RPMI8226 (cell line): ENCODE measurements at regions not wholly inside any gene's neighbourhood (a gene's known extent, or its start where the extent isn't known, plus 50 kb on each side); places are given as distances from the start of the nearest gene placed in this dataset.

ENCODE experiments used
- DNase-seq: peaks from one replicate; pipeline ENCODE4 v3.0.0-alpha.2; 2015

DNA sequence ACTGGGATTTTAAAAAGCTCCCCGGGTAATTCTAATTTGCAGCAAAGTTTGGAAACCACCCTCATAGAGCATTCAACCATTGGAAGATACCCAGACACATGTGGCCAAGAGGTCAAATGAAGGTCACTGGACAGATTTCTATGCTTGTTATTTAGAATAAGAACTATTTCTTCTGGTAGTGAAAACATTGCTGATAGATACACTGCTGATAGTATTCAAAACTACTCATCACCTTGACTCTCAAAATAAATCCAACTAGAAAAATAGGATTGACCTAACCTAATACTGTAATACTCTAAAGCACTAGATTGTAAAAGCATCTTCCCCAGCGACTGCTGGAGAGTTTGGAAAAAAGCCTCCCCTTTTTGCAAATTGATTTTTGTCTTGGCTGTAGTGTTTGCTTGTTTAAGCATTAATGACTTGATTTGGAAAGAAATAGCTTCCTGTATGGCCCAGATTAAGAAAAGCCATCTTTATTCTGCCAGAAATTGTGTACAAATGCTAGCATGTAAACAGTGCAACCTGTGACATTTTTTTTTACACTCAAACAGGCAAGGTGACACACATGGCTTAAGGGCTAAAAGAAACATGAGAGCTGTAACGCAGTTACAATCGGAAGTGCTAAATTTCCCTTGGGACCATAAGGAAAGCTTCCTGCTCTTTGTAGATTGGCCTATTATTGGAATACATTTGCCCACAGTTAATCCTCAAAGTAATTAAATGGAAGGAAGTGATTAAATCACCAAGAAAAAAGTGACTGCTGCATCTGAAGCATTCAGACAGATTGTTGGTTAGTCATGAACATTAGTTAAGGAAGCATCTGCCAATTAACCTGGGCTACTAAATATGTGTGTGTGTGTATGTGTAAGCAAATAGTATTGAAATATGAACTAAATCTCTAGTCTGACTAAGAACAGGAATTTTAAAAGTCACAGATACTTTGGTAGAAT is 356.5 kb upstream of the ATP2B1 start:
- DNase-seq, result no peak

DNA sequence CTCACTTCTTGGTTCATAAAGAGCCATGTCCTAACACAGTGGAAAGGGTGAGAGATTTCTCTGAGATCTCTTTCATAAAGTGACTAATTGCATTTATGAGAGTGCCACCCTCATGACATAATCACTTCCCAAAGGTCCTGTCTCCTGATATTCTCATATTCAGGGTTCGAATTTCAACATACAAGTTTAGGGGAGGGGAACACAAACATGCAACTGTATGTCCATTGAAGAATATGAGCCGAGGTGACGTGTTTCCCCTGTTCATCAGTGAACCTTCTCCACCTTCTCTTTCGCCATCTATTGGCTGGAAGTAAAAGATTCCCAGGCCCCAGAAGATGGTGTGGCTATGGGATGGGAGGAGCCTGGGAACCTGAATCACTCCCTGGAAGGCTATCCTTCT is 354.2 kb upstream of the ATP2B1 start:
- DNase-seq, result no peak

DNA sequence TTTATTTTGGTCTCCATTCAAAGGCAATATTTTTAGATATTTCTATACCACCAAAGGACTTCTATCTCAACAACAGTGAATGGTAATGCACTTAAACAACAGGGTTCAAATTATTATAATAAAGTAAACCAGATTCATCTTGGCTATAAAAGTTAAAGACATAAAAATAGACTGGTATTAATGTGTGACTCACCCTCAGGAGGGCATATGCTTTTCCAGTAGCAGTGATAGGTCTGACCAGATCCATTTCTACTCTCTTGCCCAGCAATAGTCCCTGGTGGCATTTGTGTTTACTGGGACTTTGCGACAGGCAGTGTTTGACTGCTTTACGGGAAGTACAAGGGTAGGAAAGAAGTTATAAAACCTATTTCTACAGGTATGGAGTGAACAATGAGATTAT is 353.2 kb upstream of the ATP2B1 start:
- no peak for DNase-seq

DNA sequence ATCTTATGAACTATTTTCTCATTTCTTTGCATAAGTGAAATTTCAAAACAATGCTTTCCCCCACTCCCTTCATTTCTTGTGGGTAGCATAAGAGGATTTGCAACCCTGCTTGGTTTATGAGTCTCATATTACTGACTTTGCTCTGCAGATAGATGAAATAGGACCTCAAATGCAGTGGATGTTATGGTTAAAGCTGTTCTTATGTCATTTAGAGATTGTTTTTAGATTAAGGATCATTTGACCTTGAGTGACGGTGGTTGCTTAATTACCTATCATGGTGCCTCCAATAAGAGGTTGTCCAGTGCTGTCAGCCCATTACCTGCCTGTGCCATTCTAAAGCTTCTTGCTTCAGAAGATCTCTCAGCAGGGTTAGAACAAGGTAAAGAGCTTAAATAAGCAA is 351.4 kb upstream of the ATP2B1 start:
- DNase-seq, result no peak

DNA sequence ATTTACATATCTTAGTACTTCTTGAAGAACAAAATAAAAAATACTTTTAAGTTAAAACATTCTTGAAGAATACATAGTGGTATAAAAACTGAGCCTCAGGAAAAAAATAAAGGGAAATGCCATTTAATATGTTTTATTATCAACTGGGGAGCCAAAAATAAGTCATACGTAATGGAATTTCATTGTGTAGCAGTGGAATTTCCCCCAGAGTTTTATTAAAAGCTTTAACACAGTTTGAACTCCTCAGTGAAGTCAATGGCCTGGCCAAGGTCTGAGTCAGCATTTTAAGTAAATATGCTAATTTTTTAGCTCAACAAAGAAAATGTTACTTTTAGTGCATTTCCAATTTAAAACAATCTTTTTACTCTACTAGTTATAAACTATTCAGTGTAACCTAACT is 350.1 kb upstream of the ATP2B1 start:
- no peak for DNase-seq

DNA sequence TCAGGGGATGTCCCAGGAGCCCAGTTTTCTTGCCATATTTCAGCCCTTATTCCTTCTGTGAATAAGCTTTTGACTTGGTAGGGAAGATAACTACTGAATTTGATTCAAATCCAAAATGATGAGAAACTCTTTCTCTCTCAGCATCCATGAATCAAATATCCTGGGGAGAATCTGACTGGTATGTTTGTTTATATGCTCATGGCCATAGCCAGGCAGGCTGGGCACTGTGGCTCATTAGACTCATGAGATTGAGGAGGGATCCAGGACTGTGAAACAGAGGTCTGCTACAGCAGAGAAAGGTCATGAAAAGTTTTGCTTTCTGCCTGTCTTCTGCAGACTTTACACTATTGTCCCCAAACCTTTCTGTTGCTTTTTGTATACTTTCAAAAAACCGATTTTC is 346.4 kb upstream of the ATP2B1 start:
- no peak for DNase-seq

DNA sequence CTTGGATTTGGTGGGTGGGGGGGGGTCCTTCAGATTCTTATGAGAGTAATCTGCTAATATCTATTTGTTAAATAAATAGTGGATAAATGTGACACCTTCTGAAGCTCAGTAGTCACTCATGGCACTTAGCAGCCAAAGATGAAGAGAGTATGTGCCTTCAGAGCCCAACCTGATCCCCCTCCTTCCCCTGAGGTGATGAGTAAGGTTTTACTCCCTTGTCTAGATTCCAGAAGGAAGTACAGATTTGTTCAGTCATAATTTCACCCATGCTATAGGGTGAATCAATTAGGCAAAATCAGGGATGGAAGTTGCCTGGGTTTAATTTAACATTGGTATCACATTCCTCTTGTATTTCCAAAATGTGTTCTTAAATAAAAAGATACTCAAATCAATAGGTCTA is 340.3 kb upstream of the ATP2B1 start:
- no peak for DNase-seq

DNA sequence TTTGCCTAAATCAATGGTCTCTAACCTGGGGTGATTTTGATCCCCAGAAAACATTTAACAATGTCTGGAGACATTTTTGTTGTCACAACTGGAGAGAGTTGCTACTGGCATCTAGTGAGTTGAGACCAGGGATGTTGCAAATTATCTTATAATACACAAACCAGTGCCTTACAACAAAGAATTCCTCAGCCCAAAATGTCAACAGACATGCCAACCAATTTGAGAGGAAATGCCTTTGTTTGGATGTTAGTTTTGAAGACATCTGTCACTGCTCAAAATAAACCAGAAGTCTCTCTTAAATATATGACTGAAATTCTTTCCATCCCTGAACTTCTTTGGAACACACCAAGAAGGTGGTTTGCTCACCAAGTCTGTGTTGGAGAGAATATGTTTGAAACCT is 336.9 kb upstream of the ATP2B1 start:
- no peak for DNase-seq

DNA sequence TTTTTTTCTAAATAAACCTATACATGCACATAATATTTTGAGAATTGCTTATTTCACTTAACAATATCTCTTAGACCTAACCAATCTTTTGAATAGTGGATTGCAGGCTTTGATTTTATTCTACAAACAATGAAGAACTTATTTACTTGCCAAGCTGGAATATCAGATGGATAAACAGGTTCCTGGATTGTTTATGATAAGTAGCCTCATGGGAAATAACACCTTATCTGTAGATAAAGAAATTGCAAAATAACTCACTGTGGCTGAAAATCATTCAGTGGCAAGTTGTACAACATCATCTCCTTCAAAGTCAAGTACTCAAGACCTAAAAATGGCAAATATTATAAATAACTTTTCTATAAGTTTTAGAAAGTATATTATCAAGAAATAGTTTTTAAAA is 335.4 kb upstream of the ATP2B1 start:
- DNase-seq, result no peak

DNA sequence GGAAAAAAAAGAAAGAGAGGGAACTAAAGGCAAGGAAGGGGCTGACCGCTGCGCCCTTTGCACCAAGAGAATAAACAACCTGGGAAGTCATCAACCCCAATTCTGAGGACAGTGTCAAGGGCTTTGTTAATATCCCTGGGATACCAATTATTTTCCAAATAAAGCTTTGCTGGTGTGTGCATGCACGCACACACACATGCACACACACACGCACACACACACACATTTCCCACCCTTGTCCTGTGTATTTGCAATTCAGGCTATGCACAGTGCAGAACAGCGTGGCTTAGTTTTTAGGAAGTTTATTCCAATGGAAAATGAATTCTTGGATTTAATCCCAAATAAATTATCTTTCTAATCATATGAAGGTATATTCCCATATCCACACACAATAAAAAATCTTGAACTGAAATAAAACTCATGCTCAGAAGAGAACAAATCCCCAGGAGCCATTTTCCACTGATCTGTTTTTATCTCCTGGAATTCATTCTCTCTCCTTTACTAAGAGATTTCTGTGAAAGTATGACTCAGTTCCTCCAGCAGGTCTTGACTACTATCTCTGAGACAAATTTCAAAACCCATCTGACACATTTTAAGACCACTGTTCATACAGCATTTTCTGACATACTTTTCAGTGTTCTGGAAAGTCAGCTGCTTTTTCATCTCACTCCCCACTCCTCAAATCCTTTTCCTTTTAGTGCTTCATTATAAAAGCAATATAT is 334.4 kb upstream of the ATP2B1 start:
- no peak for DNase-seq

DNA sequence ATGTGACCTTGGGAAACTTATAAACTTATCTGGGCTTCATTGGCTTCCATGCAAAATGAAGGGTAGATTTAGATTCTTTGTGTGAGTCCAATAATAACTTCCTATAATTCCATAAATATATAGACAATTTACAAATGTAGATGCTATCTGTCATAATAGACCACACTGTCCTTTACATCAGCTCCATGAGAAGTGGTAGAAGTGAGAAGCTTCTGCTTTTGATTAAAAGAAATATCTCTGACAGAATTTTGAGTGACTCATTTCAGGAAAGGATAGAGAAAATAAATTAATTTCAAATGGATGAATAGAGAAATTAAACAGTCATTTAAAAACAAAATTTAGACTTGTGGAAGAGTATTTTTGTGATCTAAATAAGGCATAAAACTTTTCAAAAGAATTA is 329.7 kb upstream of the ATP2B1 start:
- no peak for DNase-seq

DNA sequence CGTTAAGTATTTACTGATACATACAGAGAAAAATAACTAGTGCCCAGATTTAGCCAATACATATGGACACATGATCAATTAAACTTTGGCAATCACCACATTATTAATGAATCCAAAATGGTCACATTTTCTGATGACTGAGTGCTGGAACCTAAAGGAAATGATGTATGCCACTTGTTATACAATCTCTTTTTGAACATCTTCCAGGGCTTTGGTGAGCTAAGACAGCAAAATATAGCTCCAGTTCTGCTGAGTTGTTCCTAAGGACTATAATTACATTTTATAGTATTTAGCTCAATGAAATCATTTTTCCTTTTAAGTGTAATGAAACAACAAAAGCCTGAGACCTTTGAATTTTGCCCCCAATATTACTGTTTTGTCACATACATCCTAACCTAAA is 329.1 kb upstream of the ATP2B1 start:
- DNase-seq, result no peak

DNA sequence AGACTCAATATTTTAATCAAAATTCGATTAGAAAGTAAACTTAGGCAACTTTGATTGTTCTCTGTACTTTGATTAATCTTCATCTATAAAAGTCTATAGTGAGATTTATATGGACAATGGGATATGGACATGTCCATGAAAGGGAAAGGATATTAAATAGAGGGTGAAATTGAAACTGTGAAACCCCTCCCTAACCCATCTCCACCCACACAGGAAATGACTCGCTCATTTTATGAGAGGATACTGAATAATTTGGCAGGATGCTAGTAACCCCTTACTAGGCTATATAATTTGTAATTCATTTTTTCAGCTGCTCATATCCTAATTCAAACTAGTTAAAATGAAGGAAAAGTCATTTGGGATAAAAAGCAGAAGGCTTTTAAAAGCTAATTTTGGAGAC is 328.0 kb upstream of the ATP2B1 start:
- no peak for DNase-seq

DNA sequence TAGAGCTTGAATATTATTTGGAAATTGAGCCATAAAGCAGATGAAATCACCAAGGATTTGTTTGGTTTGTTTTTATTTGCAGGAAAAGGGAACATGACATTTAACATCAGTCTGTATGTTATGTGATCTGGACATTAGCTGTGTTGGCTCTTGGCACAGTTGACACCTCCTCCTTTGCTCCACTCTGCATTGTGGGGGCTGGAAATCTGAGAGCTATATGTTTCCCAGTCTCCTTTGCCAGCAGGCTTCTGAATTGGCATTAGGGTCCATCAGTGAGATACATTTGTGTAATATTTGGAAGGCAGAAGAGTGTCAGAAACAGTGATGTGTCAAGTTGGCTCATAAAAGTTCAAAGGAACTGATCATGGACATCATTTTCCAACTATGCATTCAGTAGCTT is 322.1 kb upstream of the ATP2B1 start:
- no peak for DNase-seq

DNA sequence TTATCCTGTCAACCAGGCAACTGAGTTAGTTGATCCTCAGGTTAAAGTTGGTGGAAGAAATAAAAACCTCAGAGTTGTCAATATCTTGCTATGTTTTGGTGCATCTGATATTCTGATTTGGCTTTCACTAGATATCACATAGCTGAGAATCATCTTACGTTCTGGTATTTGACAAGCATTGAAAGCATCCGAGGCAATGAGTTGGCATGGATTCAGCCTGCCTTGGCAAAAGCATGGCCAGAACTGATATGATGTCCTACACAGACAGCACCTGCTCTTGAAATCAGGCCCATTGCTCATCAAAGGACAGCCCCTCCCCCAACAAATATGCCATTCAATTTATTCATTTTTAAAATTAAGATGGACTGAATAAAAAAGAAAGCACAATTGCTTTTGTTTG is 320.7 kb upstream of the ATP2B1 start:
- DNase-seq, result no peak

DNA sequence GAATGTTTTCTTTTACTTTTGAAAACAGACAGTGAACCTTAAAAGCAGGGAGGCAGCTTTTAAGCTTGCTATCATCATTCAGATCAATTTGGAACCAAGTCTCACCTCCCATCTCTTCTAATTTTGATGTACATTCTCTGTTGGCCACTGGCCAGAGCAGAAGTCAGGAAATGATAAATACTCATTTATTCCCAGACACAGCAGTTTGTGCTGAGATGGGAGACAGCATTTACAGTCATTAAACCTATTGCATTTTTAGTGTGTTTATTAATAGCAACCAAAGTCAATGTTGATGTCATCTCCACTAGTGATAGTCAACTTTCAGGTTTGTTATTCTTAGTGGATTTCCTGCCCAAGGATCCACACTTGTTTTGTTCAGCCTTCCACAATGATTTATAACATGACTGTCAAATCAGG is 320.0 kb upstream of the ATP2B1 start:
- no peak for DNase-seq

DNA sequence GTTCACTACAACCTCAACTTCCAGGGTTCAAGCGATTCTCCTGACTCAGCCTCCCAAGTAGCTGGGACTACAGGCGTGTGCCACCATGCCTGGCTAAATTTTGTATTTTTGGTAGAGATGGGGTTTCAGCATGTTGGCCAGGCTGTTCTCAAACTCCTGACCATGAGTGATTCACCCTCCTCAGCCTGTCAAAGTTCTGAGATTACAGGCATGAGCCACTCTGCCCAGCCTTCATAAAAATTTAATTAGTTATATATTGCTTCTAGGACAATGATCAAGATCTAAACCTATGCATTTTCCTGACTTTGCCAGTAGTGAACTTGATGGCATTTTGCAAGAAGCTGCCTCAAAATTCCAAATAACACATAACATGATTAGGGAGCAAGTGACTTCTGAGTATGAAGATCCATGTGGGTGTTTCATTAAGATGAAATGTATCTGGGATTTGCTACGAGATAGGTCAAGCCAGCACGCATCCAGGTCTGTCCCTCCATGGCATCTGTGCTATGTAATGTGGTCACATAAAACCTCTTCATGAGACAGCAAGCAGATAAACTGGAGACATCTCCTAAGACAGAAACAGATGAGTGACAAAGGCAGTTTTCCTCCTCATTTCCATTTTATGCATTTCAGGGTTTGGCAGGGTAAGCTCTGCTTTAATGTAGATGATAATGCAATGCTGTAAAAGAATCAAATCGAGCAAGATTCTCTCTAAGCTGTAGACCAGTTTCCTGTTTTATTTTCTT is 319.4 kb upstream of the ATP2B1 start:
- DNase-seq, result no peak

DNA sequence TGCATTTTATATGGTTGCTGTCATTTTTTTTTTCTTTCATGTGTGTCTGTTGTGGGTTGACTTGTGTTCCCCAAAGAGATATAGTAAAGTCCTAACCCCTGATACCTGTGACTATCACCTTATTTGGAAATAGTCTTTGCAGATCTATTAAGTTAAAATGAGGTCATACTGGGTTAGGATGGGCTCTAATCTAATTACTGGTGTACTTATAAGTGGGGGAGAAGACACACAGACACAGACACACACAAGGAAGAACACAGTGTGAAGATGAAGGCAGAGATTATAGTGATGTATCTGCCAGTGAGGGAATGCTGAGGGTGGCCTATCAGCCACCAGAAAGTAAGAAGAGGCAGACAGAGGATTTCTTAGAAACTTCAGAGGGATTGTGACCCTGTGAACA is 318.4 kb upstream of the ATP2B1 start:
- DNase-seq, result no peak

DNA sequence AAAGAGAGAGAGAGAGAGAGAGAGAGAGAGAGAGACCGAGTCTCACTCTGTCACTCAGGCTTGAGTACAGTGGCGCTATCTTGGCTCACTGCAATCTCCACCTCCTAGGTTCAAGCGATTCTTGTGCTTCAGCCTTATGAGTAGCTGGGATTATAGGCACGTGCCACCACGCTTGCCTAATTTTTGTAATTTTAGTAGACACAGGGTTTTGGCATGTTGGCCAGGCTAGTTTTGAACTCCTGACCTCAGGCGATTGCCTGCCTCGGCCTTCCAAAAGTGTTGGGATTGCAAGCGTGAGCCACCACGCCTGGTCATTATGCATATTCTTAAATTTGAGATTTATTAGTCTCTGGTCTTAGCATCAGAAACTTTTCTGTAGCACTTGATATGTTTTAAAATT is 317.9 kb upstream of the ATP2B1 start:
- DNase-seq, result no peak

DNA sequence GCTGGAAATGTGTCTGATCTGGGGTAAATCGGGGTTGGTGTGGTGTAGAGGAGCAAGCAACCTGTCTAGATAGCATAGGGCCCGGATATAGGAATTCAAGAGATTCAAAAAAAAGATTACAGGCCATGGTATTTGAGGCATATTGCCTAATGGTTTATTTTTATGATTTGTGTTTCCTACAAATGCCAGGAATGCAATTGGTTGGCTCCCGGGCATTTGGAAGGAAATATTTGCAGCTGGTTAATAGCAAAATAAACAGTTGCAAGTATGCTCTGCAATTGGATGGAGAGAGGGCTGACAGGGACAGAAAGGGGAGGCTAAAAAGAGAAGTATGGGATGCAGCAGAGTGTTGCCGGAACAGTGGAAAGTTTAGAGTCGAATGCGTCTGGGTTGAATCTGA is 315.6 kb upstream of the ATP2B1 start:
- no peak for DNase-seq

DNA sequence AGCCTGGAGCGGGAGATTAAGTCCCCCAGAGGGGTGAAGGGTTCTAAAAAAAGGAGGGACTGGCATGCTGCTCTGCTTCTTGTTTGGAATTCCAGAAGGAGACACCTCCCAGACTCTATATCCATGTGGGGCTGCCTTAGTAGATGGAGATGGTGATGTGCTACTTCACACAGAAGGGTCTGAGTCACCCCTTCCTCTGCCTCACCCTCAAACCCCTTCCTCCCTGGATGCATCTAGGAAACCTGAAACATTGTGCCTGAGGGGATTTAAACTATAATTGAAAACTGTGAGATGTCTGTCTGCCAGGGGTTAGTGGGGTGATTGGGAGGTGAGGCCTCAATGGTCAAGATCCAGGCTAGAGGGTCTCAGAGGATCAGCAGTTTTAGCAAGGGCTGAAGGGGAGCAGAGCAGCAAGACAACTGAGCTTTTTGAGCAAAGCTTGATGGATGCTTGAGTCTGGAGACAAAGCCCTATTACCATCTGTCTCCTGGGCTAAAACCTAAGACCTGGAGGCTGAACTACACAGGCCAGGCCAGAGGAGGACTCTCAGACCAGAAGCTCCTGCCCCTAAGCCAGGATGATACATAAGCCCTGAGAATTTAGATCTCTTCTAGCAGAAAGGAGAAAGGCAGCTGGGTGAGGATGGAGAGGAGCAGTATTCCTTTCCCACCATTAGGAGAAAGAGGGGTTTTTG is 314.7 kb upstream of the ATP2B1 start:
- no peak for DNase-seq

DNA sequence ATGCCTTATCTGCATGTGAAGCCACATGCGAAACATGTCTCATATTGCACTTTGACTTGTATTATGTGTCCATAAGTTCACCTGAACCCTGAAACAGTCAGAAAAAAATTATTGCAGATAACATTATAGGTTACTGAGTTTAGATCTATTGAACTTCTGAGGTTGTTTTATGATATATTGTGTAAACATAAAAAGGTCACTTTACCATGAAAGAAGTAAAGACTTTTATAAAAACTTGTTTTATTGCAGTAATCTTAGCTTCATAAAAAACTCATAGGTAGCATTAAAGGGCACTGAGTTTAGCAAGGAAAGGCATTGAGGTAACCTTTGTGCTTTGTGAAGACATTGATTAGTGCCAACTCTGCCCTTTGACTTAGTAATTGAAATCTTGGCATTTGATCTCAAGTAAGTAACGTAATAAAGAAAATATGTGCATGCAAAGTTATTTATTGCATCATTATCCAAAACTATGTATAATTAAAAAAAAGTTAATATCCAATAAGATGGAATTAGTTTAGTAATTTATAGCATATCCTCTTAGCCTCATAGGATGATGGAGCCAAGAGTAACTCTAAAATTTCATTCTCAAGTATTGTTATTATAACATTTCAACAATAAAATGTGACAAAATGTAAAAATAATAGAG is 313.3 kb upstream of the ATP2B1 start:
- no peak for DNase-seq

DNA sequence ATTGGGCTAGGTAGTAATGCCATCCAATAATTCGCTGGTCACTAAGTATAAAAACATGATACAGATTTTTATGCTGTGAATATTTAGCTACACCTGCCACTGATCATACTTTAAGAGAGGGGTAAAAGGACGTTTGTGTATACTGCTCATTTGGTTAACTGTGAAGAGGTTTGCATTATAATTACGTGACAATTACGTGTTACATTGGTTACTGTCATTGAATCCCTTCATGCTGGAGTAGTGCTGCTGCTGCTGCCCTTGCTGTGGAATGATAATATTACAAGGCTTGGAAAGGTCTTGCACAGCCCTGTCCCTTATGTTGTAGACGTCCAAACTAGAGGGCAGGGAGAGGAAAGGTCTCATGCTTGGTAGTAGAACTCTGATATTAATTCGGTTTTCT is 312.2 kb upstream of the ATP2B1 start:
- no peak for DNase-seq
